Neural progenitor cell (in vitro differentiated cells): ENCODE measurements at regions not wholly inside any gene's neighbourhood (a gene's known extent, or its start where the extent isn't known, plus 50 kb on each side); places are given as distances from the start of the nearest gene placed in this dataset.
"Not testable (repeated sequence)": the region's sequence is repeated elsewhere in the genome, so short reads cannot be mapped to it uniquely, and the experiment has no call there.

ENCODE experiments used
- EZH2 ChIP-seq: fragments of 200-600 bp; sonication (generic); IDR thresholded peaks from 2 replicates; pipeline ENCODE4 v1.6.1; 2017; ENCODE audit warnings: antibody characterized with exemption, mild to moderate bottlenecking, moderate library complexity
- EZH2phosphoT487 ChIP-seq: fragments of 200-600 bp; sonication (generic); IDR thresholded peaks from 2 replicates; pipeline ENCODE4 v1.6.1; 2017; ENCODE audit warnings: antibody characterized with exemption

- not testable (repeated sequence) for TF ChIP-seq EZH2, EZH2phosphoT487
These were observed 116.1 kb downstream of the TMEM121 start for GRCh38 chr14:105642486-105642885.
